HG03108 (cell line): ENCODE measurements at regions not wholly inside any gene's neighbourhood (a gene's known extent, or its start where the extent isn't known, plus 50 kb on each side); places are given as distances from the start of the nearest gene placed in this dataset.

Experiments used
- ATAC-seq: cut with Tn5 transposase; IDR thresholded peaks from one replicate; pipeline ENCODE4 v1.9.1; 2021; ENCODE audit warnings: moderate library complexity; ENCODE audit not compliant: unreplicated experiment

DNA sequence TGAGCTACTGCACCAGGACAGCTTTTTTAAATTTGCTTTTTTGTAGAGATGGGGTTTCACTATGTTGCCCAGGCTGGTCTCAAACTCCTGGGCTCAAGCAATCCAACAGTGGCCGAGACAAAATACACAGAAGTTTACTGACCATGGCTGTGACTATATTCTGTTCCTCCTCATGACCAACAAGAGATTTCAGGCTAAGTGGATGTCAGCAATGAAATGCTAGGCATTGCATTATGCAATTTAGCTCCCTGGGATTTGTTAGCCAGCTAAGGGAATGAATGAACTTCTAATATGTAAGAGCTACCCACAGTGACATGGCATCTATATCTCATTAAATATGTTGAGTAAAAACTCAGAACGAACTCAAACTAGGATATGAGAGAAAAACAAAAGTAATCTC is 81.9 kb upstream of the MBOAT2 start:
- no peak for ATAC-seq

DNA sequence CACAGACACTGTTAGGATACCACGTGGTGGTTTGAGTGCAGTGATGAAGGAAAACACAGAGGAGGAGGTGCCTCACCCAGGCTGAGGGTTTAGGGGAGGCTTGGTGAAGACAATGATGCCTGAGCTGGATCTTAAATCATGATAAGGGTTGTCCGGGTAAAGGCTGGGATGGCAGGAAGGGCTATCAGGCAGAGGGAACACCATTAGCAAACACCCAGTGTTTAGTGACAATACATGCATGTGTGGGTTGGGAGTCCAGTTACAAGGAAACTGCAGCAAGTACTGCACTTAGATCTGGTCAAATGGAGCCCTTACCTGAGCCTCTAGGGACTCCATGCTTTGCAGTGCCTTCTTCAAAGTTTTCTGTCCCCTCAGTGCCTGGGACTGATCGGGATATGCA is 79.8 kb upstream of the MBOAT2 start:
- no peak for ATAC-seq

DNA sequence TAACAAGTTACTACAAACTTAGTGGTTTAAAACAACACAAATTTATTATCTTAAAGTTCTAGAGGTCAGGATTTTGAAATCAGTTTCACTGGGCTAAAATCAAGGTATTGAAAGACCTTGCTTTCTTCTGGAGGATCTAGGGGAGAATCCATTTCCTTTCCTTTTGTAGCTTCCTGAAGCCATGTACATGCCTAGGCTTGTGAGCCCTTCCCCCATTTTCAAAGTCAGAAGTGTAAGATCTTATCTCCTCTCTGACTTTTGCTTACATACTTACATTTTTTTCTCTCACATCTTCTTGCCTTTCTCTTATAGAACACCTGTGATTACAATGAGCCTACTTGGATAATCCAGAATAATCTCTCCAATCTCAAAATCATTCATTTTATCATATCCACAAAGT is 78.7 kb upstream of the MBOAT2 start:
- ATAC-seq = no peak

DNA sequence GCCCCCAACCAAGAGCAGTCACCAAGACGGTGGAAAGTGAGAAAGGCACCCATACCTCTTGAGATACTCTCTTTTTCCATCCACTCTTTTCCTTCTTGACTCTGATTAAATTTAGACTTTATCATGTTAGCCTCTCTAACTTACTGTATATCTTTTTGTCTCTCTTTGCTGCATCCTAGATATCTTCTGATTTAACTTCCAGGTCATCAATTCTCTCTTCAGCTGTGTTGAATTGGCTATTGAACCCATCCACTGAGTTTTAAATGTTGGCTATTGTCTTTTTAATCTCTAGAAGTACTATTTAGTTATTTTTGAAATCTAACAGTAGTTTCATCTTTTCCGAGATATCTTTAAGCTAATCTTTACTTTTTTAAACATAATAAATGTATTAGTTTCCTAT is 78.3 kb upstream of the MBOAT2 start:
- no peak for ATAC-seq

DNA sequence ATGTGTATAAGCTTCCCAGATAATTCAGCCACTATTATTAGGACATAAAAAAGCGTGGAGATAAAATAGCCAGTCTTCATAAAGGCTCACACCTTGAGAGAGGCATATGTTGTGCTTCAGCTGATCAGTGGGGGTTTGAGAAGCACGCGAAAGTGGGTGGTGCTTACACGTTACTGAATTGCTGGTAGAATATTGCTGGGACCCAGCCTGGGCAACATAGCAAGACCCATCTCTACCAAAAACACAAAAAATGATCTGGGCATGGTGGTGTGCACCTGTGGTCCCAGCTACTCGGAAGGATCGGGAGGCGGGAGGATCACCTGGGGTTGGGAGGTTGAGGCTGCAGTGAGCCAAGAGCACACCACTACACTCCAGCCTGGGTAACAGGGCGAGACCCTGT is 74.9 kb upstream of the MBOAT2 start:
- no peak for ATAC-seq

DNA sequence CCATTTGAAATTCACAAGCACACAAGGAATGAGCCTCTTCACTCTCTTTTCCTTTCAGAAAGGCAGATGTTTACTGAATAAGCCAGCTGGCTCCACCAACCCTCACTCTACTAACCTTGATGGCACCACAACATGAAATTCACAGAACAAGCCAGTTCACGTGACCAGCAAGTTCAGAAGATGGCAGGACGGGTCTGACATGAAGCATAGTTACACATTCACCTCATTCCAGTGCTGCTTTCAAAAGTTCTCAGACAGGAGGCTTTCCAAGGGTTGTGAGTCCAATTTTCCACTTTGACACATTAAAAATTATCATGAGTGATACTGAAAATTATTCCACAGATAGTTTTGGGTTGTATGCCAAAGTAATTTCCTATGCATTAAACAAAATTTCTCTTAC is 74.2 kb upstream of the MBOAT2 start:
- ATAC-seq = no peak

DNA sequence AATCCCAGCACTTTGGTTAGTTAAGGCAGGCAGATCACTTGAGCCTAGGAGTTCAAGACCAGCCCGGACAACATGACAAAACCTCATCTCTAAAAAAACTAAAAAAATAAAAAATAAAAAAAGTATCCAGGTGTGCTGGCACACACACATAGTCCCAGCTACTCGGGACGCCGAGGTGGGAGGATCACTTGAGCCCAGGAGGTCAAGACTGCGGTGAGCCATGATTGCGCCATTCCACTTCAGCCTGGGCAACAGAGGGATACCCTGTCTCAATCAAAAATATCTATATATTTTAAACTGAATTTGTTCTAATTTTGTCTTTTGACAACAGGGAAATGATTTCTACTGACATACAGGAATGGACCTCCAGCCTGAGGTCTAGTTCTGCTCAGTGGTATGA is 73.3 kb upstream of the MBOAT2 start:
- no peak for ATAC-seq

DNA sequence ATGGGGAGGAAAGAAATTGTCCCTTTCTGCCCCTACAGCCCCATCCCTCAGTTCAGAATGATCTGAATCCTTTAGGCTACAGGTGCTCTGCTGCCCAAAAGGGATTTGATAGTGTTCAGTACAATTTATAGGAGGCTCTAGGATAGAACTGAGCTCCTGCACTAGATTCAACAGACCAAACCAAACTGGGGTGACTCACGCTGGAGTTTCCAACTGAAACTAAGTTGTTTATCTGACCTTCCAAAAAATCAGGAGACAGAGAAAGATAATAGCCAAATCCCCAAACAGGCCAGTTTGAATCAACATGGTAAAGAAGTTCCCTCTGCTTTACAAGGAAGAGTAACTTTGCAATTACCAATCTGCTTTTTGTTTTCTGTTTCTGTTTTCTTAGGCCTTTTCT is 72.7 kb upstream of the MBOAT2 start:
- no peak for ATAC-seq

DNA sequence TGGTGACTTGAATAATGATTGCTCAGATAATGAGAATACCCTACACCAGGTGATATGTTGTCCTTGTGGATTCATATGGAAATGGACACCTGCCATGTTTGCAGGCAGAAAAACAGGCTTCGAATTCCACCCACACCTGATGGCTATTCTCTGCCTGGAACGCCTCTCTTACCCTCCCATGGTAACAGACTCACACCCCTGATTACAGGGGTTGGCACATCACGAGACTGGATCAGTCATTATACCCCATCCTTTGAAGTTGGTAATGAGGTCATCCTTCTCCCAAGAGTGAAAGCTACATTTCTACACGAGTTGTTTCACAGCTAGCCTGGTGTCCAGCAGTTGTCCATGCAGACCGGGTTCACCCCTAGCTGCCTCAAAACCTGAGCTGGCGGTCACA is 71.4 kb upstream of the MBOAT2 start:
- ATAC-seq = no peak

DNA sequence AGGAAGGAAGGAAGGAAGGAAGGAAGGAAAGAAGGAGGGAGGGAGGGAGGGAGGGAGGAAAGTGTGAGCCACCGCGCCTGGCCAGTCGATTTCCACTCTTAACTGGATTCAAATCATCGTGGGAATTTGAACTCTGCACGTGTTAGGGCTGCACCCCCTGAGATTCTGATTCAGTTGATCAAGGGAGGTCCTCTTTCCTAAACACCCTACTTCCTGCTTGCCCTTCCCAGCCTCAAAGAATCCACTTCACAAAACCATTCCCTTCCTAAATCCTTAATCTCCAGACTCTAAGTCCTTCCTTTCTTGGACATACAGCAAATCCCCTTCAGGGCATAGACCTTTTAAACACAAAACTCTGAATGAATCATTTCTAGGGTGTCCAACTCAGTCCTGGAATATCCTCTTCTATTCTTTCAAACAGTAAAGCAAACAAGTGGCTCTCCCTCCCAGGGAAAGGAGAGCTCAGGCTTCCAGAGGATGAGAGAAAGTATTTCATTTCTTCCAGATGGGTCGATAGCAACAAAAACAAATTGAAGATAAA is 68.2 kb upstream of the MBOAT2 start:
- no peak for ATAC-seq

DNA sequence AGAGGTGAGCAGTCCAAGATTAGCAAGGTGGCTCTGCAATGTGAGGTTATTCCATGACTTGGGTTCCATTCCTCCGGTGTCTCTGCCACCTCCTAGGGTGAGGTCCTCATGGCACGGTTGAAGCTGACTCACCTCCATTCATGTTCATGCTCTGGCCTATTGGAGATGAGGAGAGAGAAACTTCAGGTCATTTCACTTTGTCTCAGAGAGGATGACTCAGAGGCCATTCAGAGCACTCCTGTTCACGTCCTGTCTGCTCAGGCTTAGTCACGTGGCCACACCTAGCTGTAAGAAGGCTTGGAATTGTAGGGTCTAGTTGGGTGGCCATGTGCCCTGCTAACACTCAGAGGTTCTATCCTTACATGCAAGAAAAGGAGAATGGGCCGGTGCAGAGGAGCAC is 67.5 kb upstream of the MBOAT2 start:
- no peak for ATAC-seq

DNA sequence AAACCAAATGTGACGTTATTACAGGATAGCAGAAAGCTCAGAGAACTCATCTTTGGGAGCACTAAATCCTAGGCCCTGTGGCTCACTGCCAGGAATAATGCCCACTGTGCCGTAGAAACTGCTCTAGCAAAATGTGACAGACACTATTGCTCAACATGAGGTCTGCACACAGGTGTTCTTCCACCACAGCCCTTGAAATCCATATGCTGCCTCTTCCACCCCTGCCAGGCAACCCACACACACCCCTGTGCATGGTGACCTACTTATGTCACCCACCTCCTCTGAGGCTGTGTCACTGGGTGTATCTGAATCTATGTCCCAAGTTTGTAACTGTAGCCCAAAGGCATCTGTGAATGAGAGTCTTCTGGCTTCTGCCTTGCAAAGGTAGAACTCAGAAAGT is 66.1 kb upstream of the MBOAT2 start:
- no peak for ATAC-seq

DNA sequence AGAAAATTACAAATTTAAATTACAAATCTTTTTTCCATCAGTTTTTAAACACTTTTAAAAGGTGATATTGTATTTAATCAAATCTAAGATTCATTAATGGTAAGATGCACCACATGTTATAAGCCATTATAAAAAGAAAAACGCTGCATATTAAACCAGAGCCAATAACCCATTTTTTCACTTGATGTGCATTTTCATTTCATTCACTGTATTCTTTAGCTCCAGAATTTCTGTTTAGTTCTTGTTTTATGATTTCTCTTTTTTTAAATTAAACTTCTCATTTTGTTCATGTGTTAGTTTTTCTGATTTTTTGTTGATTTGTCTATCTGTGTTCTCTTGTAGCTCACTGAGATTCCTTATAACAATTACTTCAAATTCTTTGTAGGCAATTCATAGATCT is 62.4 kb upstream of the MBOAT2 start:
- ATAC-seq = no peak

DNA sequence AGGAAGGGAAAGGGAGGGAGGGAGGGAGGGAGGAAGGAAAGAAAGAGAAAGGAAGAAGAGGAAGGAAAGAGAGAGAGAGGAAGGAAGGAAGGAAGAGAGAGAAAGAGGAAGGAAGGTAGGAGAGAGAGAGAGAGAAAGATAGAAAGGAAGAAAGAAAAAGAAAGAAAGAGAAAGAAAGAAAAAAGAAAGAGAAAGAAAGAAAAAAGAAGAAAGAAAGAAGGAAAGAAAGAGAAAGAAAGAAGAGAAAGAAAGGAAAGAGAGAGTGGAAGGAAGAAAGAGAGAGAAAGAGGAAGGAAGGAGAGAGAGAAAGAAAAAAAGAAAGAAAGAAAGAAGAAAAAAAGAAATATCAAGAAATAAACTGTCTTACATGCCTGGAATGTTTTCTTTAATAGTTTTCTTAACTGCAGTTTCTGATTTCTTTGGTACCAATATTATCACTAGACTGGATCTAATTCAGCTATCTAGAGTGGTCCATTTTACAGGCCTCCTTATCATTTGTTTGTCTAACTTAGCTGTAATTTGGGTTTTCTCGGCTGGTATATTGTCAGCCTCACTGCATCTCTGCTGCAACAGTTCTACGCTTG is 59.6 kb upstream of the MBOAT2 start:
- no peak for ATAC-seq

DNA sequence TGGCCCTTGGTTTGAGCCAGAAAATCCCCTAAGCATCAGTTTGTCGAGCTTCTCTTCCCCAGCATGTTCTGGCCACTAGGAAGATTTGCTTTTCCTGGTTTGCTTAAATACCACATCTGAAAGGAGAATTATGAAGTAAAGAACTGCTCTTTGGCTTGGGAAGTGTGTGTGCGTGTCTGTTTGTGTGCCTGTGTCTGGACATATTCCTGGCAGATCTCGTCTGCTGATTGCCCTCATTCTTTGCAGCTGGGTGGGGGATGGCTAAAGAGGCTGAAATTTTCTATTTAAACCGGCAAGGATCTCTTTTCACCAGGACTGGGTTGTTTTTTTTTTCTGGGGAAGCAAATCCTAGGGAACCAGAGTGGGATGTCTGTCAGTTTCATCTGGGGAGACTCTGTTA is 57.3 kb upstream of the MBOAT2 start:
- ATAC-seq = no peak

DNA sequence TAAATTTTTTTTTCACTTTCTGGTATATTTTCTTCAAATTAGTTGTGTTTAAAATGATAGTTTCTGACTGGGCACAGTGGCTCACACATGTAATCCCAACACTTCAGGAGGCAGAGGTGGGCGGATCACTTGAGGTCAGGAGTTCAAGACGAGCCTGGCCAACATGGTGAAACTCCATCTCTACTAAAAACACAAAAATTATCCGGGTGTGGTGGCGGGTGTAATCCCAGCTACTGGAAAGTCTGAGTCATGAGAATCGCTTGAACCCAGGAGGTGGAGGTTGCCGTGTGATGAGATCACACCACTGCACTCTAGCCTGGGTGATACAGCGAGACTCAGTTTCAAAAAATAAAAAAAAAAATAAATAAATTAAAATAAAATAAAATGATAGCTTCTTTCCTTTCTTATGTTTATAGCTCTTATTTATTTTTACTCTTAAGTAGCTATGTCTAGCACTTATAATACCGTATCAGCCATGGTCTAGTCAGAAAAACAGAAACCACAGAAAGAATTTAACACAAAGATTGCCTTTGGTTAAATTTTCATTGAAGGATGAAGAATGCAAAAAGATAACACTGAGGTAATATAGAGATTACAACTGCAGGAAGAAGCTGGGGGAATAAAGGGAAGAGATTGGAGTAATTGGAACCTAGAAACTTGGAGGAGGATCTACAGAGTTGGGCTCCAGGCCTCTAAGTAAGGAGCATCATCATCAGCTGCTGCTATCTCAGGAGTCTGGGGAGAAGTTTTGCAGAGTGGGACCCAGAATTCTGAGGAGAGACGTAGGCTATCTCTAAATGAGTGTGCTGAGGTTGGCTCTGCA is 54.7 kb upstream of the MBOAT2 start:
- no peak for ATAC-seq

DNA sequence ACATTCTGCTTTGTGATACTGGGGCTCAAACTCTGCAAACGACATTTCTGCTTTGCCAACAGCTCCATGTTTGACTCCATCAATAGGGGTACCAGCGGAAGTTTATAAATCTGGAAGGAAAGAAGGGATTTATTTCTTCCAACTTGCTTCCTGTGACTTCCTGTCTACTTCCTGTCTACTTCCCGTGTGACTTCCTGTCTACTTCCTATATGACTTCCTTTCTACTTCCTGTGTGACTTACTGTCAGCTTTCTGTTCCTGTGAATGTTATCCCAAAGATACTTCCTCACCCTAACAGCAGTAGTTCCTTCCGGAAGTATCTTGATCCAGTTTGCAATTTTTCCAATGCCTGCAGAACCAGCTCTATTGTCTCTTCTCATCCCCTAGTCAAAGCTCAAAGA is 52.0 kb upstream of the MBOAT2 start:
- no peak for ATAC-seq

DNA sequence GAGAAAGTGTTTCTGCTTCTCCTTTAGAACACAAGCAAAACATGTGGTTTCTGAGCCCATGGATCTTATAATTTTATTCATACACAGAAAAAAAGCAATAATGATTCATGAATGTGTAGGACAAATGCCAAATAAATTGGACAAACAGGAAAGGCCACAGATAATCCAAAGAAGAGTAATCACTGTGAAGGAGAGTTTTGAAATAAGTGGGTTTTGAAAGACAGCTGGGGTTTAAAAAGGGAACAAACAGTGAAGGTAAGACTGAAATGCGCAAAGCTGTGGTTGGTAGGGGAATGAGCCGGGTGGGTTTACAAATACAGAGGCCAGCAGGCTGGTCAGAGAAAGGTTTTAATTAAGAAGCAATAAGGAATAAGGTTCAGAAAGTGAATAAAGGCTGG is 50.0 kb upstream of the MBOAT2 start:
- ATAC-seq = no peak
